Hepatocyte (in vitro differentiated cells): ENCODE measurements at regions not wholly inside any gene's neighbourhood (a gene's known extent, or its start where the extent isn't known, plus 50 kb on each side); places are given as distances from the start of the nearest gene placed in this dataset.

Experiments used
- CTCF ChIP-seq: fragments of 200-600 bp; sonication (generic); IDR thresholded peaks from 2 replicates; pipeline ENCODE4 v1.5.1; 2016; ENCODE audit warnings: antibody characterized with exemption, mild to moderate bottlenecking; ENCODE audit not compliant: poor library complexity
- EZH2 ChIP-seq: fragments of 200-600 bp; sonication (generic); IDR thresholded peaks from 2 replicates; pipeline ENCODE4 v1.6.1; 2016; ENCODE audit warnings: antibody characterized with exemption, mild to moderate bottlenecking, borderline replicate concordance

GRCh38 chr2:223481486-223481885 is 120.7 kb downstream of the SCG2 start:
- TF ChIP-seq CTCF (no peak), EZH2 (no peak)
